HG02642 (cell line): ENCODE measurements at regions not wholly inside any gene's neighbourhood (a gene's known extent, or its start where the extent isn't known, plus 50 kb on each side); places are given as distances from the start of the nearest gene placed in this dataset.
"Not testable (repeated sequence)": the region's sequence is repeated elsewhere in the genome, so short reads cannot be mapped to it uniquely, and the experiment has no call there.

Experiments used
- ATAC-seq: cut with Tn5 transposase; IDR thresholded peaks from one replicate; pipeline ENCODE4 v1.9.1; 2021; ENCODE audit warnings: mild to moderate bottlenecking; ENCODE audit not compliant: unreplicated experiment, poor library complexity

DNA sequence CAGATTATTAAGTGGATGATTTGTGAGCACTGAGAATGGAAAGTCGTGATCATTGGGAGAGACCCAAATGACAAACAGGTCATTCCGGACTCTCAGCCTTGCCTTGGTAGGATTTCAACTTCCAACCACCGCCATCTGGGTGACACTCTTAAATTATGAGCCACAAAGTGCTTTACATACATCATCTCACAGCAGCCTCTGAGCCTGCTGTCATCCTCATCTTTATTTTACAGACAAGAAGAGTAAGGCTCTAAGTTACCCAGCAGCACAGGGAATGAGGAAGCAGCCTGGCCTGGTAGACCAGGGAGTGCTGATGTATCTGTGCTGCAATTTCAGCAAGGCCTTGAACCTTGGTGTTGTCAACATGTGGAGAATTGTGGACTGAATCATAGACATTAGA, 105.8 kb upstream of the TRIM2 start:
- no peak for ATAC-seq

DNA sequence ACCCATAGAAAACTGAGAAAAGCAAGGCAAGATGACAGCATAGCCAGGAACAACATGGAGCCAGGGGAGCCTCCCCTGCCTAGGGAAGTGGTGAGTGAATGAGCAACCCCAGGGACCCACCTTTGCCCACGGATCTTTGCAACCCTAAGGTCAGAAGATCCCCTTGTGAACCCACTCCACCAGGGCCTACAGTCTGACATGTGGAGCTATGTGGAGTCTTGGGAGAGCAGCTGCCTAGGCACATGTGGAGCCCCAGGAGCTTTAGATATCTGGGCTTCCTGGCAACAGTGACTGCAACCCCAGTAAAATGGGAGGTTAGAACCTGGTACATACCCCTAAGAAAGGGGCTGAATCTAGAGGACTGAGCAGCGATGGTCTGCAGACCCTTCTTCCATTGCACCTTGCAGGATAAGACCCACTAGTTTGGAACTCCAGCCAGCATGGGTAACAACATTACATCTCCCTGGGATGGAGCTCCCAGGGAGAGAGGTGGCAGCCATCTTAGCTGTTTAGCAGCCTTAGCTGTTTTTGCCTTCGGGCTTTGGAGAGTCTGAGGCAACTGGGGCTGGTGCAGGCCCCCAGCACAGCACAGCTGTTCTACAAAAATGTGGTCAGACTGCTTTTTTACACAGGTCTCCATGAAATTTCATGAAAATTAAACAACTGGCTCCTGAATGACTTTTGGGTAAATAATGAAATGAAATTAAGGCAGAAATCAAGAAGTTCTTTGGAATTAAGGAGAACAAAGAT, 104.7 kb upstream of the TRIM2 start:
- ATAC-seq: no peak

DNA sequence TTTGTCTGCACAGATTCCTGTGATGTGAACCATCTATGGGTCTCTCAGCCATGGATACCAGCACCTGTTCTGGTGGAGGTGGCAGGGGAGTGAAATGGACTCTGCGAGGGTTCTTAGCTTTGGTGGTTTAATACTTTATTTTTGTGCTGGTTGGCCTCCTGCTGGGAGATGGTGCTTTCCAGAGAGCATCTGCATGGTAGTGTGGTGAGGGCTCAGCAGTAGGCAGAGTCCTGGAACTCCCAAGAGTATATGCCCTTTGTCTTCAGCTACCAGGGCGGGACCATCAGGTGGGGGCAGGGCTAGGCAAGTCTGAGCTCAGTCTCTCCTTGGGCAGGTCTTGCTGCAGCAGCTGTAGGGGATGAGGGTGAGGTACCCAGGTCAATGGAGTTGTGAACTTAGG, 97.5 kb upstream of the TRIM2 start:
- ATAC-seq: not testable (repeated sequence)

DNA sequence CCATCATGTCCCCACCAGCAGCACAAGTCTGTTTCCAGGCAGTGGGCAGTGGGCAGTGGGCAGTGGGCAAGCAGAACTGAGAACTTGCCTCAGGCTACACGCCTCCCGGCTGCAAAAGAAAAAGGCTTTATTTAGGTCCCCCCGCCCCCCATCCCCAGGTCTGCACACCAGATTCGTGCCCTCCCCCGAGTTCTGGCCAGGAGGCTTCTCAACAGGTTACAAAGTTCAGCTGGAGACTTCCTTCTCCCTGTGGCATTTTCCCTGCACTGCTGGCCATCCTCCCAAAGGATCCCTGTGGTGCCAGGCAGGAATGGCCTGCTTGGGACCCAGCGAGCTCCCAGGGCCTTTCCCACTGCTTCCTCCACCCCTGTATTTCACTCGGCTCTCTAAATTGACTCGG, 97.0 kb upstream of the TRIM2 start:
- ATAC-seq: no peak

DNA sequence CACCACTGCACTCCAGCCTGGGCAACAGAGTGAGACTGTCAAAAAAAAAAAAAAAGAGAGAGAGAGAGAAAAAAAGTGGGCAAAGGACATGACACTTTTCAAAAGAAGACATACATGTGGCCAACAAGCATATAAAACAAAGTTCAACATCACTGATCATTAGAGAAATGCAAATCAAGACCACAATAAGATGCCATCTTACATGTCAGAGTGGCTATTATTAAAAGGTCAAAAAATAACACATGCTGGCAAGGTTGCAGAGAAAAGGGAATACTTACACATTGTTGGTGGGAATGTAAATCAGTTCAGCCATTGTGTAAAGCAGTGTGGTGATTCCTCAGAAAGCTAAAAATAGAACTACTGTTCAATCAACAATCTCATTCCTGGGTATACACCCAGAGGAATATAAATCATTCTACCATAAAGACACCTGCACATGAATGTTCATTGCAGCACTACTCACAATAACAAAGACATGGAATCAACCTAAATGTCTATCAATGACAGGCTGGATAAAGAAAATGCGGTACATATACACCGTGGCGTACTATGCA, 94.9 kb upstream of the TRIM2 start:
- no peak for ATAC-seq

DNA sequence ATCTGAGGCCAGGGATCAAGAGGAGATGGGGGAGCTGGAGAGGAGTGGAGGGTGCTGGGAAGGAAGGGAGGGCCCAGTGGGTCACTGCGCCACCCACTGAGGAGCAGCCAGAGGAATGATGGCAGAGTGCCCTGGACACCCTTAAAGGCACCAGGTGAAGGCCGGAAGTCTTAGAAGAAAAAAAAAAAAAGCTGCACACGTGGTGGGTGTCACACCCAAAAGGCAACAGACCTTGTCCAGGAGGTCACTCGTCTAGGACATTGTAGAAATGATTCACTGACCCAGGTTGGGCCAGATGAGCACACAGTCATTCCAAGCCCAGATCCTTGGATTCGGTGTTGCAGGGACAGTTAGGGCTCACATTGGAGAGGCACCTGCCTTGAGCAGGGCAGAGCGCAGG, 93.5 kb upstream of the TRIM2 start:
- ATAC-seq: no peak

DNA sequence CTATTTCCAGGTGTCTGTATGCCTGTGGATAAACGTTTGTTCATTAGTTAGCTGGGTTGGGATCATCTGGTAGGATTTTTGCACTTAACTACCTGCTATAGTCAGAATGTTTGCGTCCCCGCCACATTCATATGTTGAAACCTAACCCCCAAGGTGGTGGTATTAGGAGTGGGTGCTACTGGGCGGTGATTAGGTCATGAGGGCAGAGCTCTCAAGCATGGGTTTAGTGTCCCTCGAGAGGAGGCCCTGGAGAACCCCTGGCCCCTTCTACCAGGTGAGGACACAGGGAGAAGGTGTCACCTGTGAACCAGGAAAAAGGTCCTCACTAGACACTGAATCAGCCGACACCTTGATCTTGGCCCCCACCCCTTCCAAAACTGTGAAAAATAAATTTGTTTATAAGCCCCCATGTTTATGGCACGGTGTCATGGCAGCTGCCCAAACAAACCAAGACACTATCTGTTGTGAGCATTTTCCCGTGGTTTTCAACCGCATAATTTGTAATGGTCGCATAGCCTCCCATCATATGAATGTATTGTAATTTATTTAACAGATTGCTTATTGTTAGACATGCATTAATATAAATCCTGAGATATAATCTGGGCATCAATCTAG, 92.7 kb upstream of the TRIM2 start:
- ATAC-seq: no peak

DNA sequence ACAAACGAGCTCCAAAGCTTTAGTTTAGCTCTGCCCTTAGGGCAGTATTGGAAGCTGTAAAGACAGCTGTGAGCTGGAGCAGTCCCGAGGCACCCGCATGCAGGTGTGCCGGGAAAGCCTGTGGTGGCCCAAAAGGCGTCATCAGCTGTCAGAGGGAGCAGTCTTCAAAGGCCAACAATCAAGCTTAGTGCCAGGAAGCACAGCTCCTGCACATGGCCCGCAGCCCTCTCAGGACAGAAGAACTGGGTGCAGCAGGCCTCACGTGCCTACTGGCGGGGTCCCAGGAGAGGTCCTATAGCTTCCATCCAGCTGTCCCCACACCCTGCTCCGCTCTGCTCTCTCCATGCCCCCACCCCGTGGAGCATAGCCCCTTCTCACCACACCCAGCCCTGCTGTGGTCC, 92.2 kb upstream of the TRIM2 start:
- no peak for ATAC-seq

DNA sequence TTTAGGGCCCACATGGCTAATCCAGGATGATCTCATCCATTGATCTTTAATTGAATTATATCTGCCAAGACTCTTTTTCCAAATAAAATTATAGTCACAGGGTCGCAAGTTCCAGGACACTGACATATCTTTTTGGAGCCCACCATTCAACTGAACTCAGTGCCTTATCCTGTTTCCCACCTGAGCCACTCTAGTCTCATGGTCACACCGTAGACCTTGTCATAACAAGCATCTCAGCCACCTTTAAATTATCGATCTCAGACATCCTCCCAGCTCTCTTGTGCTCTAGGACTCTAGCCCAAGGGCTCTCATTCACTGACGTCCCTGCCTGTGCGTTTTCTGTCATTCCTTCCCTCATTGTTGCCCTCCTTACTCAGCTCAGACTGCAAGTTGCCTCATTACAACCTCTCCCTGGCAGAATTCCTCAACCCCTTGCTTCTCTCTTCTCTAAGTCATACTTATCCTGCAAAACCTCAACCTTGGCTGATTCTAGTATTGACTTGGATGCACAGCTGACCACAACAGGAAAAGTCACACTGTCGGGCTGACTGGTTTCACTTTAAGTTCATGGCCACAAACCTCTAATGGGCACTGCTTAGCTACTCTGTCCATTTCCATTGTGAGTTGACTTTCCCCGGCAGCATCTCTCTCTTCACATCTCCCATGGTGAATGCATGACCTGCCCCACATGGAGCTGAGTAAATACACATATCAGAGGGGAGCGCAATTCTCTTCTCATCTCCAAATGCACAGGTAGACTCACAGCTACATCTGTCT, 91.0 kb upstream of the TRIM2 start:
- no peak for ATAC-seq

DNA sequence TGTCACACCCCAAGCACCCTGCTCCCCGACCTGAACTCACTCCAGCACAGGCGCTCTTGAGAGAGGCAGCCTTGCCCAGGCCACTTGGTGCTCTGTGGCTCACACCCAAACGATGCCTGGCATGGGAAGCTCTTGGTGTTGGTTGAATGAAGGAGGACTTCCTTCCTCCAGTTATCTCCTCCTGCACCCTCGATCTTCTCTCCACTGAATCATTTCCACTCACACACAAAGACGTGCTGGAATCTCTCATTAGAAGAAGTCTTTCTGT, 90.5 kb upstream of the TRIM2 start:
- ATAC-seq: no peak

DNA sequence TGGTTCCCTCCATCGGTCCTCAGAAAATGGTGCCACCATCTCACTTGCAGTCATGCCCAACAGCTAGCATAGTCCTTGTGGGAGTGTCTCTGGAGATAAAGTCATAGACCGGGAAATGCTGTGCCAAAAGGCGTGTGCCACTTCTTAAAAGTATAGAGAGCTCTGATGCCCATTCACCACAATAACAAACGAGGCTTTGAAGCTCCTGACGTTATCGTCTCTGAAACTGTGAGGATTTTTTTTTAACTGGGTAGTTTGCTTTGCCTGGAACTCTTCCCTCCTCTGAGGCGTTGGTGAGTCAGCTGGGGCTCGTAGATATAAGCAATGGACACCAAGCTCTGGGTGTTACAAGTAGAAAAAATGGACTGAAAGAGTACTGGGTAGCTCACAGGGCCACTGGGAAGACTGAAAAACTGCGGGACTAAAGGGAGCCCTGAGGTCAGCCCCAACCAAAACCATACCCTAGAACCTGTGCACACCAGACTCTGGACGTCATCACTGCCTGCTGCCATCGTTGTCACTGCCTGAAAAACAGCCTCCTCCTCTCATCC, 89.4 kb upstream of the TRIM2 start:
- ATAC-seq: no peak

DNA sequence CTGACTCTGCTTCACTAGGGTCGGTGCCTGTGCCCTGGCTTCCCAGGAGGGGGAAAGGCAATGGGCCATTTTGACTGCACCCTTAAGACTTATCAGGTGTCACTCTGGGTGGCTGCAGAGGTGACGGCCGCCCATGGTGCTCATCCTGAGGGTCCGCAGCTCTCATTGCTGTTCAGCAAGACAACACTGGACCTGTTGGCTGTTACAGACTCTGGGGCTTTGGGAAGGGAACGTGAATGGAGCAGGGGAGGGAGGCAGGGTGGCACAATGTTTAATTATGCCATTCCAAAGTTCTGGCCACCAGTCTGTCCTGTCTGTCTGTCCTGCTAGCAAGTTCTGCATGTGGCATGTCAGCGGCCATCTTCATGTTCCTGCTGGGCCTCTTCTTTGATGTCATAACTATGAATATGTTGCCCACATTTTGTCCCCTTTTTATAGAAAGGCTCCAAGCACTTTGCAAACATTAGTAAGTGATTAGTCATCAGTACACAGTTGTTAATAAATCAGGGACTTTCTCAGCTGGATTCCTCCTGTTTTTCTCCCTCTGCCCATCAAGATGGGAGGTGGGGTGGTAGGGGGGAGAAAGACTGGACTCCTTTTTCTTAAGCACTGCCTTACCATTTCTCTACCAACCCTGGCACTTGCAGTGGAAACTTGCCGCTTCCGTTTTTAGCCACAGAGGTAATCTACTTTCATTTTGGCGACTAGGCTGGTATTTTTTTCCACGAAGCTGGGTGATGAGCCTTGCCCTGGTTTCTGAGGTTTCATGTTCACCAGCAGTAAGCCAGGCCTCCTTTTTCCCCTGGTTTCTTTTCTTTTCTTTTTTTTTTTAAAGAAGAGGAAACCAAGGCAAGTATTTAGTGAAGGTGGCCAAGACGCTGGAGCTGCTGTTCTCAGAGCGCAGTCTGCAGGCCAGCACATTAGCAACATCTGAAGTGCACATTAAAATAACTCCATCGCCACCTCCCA, 88.6 kb upstream of the TRIM2 start:
- ATAC-seq: peak; percentile 87

DNA sequence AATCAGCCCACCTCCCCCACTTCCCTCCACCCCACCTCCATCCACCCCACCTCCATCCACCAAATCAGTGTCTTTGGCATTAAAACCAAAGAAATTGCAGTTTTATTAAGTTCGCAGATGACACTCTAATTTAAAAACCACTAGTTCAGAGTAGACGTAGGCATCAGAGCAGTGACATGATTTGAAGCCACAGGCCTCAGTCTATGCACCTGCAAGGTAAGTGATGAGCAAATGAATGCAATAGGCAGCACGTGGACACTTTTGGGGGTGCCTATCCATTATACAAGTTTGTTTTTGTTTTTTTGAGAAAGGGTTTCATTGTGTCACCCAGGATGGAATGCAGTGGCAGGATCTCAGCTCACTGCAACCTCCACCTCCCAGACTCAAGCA, 88.0 kb upstream of the TRIM2 start:
- no peak for ATAC-seq

DNA sequence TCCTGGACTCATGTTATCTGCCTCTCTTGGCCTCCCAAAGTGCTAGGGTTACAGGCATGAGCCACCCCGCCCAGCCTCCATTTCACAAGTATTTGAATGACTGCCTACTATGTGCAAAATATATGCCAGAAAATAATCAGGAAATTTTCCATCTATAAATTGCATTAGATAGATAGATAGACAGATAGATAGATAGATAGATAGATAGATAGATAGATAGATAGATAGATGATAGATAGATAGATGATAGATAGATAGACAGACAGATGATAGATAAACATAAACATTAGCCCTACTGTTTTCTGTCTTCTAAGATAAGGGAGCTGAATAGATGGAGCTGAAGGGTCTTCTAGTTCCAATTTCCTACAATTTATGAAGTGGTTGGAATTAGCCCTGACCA, 87.4 kb upstream of the TRIM2 start:
- no peak for ATAC-seq

DNA sequence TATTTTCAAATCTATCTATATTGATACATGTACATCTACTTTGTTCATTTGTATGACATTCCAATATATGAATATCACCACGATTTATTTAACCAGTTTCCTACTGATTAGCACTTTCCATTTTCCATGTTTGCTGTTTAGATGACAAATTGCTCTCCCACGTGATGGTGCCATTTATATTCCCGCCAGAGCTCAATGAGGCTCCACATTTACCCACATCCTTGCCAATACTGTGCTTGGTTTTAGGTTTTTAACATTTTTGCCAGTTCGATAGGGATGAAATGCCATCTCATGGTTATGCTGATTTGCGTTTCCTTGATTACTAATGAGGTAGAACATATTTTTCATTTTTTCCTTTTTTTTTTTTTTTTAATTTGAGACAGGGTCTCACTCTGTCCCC, 86.7 kb upstream of the TRIM2 start:
- no peak for ATAC-seq

DNA sequence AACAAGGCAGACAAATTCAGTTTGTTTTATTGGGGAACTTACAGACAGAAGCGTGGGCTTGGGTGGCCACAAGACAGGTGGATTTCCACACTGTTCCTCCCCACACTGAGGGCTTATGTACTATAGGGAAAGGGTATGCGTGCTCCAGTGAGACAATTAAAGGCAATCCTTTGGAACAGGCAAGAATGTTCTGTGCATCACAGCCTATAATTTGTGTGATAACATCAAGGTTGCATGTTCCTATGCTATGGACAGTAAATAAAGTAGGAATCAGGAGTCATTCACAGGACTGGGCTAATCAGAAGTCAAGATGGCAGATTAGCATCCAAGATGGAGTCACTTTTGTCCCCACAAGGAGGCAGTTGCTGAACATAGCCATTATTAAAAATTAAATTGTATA, 84.6 kb upstream of the TRIM2 start:
- ATAC-seq: no peak

DNA sequence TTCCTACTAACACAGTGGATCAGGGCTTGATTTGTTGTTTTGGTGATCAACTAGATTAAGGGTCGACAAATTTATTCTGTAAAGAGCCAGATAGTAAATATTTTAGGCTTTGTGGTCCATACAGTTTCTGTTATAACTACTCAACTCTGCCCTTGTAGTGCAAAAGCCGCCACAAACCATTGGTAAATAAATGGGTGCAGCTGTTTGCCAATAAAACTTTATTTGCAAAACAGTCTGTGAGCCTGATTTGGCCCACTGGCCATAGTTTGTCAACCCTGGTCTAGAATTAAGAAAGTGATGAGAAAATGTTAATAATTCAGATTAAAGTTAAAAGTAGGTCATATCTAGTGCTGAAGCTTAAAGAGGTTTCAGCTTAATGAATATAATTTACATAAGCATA, 84.0 kb upstream of the TRIM2 start:
- no peak for ATAC-seq

DNA sequence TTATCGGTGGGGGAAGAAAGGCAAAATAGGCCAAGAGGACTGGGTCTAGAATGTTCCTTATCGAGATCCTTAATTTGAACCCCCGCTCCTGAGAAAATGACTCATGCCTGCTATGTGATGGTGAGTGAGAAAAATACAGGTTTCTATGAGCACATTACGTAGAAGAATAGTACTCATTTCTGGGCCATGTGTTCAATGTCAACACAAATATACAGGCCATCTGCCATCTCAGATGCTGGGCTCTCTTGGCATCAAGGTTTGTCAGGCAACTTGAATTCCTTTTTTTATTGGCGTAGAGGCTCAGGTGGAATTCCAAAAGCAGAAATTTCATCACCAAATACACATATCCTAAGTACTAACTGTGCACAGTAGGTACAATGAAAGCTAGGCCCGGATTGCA, 81.4 kb upstream of the TRIM2 start:
- ATAC-seq: no peak

DNA sequence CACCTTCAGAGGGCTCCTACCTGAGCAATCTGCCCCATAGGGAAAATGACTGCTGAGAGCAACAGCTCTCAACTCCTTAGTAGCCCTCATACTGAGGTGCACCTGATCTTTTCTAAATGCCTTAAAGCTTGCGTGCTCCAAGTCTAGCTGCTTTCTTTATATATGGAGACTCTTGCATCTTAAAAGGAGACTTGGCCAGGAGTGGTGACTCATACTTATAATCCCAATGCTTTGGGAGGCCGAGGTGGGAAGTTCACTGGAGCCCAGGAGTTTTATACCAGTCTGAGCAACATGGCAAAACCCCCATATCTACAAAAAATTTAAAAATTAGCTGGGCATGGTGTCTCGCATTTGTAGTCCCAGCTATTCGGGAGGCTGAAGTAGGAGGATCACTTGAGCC, 78.1 kb upstream of the TRIM2 start:
- ATAC-seq: no peak
